GM12878 (cell line): ENCODE measurements at regions not wholly inside any gene's neighbourhood (a gene's known extent, or its start where the extent isn't known, plus 50 kb on each side); places are given as distances from the start of the nearest gene placed in this dataset.

Experiments used
- ATAC-seq: fragments of 200-7000 bp; cut with Tn5 transposase; 3 replicates; pipeline ENCODE4 v1.9.1; 2020; ENCODE audit warnings: mild to moderate bottlenecking, moderate library complexity
- BruUV-seq: library from RNA; stranded (reverse); fragments of 400-500 nt; replicated peaks from 2 replicates; lab custom pipeline; 2021; lab: Mats Ljungman, UMichigan
- CTCF ChIA-PET: fragments of 300-600 bp; sonication (Branson Sonifier 250); formaldehyde crosslinking; extraction: SDS; loops from one replicate; lab custom pipeline; 2021; ENCODE audit warnings: inconsistent platforms; lab: Yijun Ruan, JAX
- POLR2A ChIA-PET: fragments of 350-600 bp; formaldehyde crosslinking; extraction: SDS; loops from one replicate; lab custom pipeline; 2021; ENCODE audit warnings: inconsistent platforms; lab: Charles Lee
- RAD21 ChIA-PET: fragments of 300-600 bp; sonication (Branson Sonifier 250); formaldehyde crosslinking; loops from one replicate; lab custom pipeline; 2023; ENCODE audit warnings: antibody characterized with exemption; ENCODE audit not compliant: unreplicated experiment; lab: Charles Lee
- SMC1A ChIA-PET: fragments of 300-600 bp; sonication (Branson Sonifier 250); formaldehyde crosslinking; loops from one replicate; lab custom pipeline; 2023; ENCODE audit not compliant: unreplicated experiment, uncharacterized antibody; lab: Charles Lee
- DNase-seq: peaks from one replicate; pipeline ENCODE4 v3.0.0-alpha.2; 2011; ENCODE audit warnings: low read depth, low spot score
- FAIRE-seq: peaks from 3 replicates; lab custom pipeline; 2011; peaks lifted over from hg19 to GRCh38; lab: Jason Lieb, UNC
- H2AFZ ChIP-seq: 2 replicates; pipeline ENCODE4 v1.6.0; 2011; ENCODE audit warnings: low read depth, low read length, control low read depth; ENCODE audit not compliant: control insufficient read depth
- H3K27ac ChIP-seq: 2 replicates; pipeline ENCODE4 v1.5.1; 2011; ENCODE audit warnings: control low read depth; ENCODE audit not compliant: control insufficient read depth, insufficient read depth
- H3K27me3 ChIP-seq, 2 experiments: replicated peaks in 1 of 2; 2 replicates each; pipeline versions ENCODE4 v1.6.0 to v1.6.1; 2011; ENCODE audit warnings: low read length in 1 of 2; ENCODE audit not compliant: control insufficient read depth in 2 of 2, insufficient read depth in 2 of 2
- H3K36me3 ChIP-seq, 2 experiments: 2 replicates each; pipeline ENCODE4 v1.5.1; 2011; ENCODE audit warnings: low read length in 1 of 2; ENCODE audit not compliant: control insufficient read depth in 2 of 2, insufficient read depth in 2 of 2
- H3K4me1 ChIP-seq: 2 replicates; pipeline ENCODE4 v1.6.1; 2011; ENCODE audit warnings: mild to moderate bottlenecking, low read length, moderate library complexity, mixed read lengths; ENCODE audit not compliant: control insufficient read depth, insufficient read depth
- H3K4me2 ChIP-seq: 2 replicates; pipeline ENCODE4 v1.6.0; 2011; ENCODE audit warnings: control low read depth; ENCODE audit not compliant: control insufficient read depth, insufficient read depth
- H3K4me3 ChIP-seq: fragments of 200-600 bp; sonication (generic); 2 replicates; pipeline ENCODE4 v1.5.1; 2016
- H3K79me2 ChIP-seq: 2 replicates; pipeline ENCODE4 v1.6.0; 2011; ENCODE audit warnings: low read length; ENCODE audit not compliant: control insufficient read depth, insufficient read depth
- H3K9ac ChIP-seq: 2 replicates; pipeline ENCODE4 v1.8.0; 2011; ENCODE audit warnings: low read length, control low read depth, mixed read lengths; ENCODE audit not compliant: control insufficient read depth, insufficient read depth
- H3K9me3 ChIP-seq: replicated peaks from 3 replicates; pipeline ENCODE4 v1.5.1; 2011; ENCODE audit warnings: mild to moderate bottlenecking, low read length; ENCODE audit not compliant: control insufficient read depth, insufficient read depth
- H4K20me1 ChIP-seq: 2 replicates; pipeline ENCODE4 v1.6.0; 2011; ENCODE audit not compliant: control insufficient read depth, insufficient read depth
- EED ChIP-seq: sonication (generic); IDR thresholded peaks from 2 replicates; pipeline ENCODE4 v1.6.1; 2016; ENCODE audit warnings: antibody characterized with exemption, low read depth
- PML ChIP-seq: IDR thresholded peaks from 2 replicates; pipeline ENCODE4 v1.6.1; 2012; ENCODE audit warnings: low read length, inconsistent platforms
- SIN3A ChIP-seq: IDR thresholded peaks from 2 replicates; pipeline ENCODE4 v1.6.1; 2012; ENCODE audit warnings: low read depth, low read length, improper control_type of control experiment
- SIX5 ChIP-seq: IDR thresholded peaks from 2 replicates; pipeline ENCODE4 v1.6.1; 2011; ENCODE audit warnings: mild to moderate bottlenecking, low read depth, low read length, moderate library complexity; ENCODE audit not compliant: severe bottlenecking
- ZBTB40 ChIP-seq: fragments of 450-650 bp; IDR thresholded peaks from 2 replicates; pipeline ENCODE4 v1.6.1; 2016; ENCODE audit warnings: mild to moderate bottlenecking, moderate library complexity, borderline replicate concordance
- WGBS: methylation state at CpG from one replicate; pipeline ENCODE4 v1.1.6; 2016; ENCODE audit warnings: low lambda C conversion rate; ENCODE audit not compliant: insufficient replicate concordance, insufficient coverage; ENCODE audit errors: missing lambda C conversion rate; 5-methylcytosine and 5-hydroxymethylcytosine counted together
- in situ Hi-C: fragments of 300-500 bp; cut with MboI; formaldehyde crosslinking; loops from 9 replicates; pipeline ENCODE4 v1.14.3; 2018; ENCODE audit warnings: mixed read lengths
- intact Hi-C: fragments of 100-400 bp; cut with micrococcal nuclease; formaldehyde crosslinking; loops from one replicate; pipeline ENCODE4 v1.14.2; 2022; ENCODE audit not compliant: unreplicated experiment

GRCh38 chr9:68595868-68596267 lies 55.2 kb upstream of the TMEM252 start (continued):
- no peak for TF ChIP-seq ZBTB40
- TF ChIP-seq SIX5: no peak
- no peak for TF ChIP-seq PML
- no peak for TF ChIP-seq SIN3A
- TF ChIP-seq, all 136 proteins: peak for 0

GRCh38 chr9:68597362-68597997 lies 56.8 kb upstream of the TMEM252 start:
- no TSS peak for BruUV-seq
- RAD21 ChIA-PET: no interaction called here
- POLR2A ChIA-PET: no interaction called here
- H3K9me3 ChIP-seq: no peaks in the 10 kb centered on the region; the same call in 2 of the 3 replicates
- H2AFZ ChIP-seq: no peak overlapping the region
- ATAC-seq (no peak), FAIRE-seq (no peak), DNase-seq (no peak)
- CTCF ChIA-PET: interaction anchor here (0.9 to 1.7 kb wide), 5 partner anchors 14 to 418 kb away, joined by 3 read pairs; no protein-coding TSS in a partner anchor
- H3K27ac ChIP-seq: no peak overlapping the region
- H3K4me3 ChIP-seq: no peak overlapping the region
- no peaks in the 10 kb centered on the region for H4K20me1 ChIP-seq
- 0% methylated on average over 1 of the region's 1 CpG for WGBS
- H3K4me2 ChIP-seq: no peak overlapping the region
- H3K9ac ChIP-seq: no peak overlapping the region
- in situ Hi-C loops: no loop called here
- no peaks in the 10 kb centered on the region for H3K36me3 ChIP-seq
- H3K4me1 ChIP-seq: no peaks in the 10 kb centered on the region
- H3K79me2 ChIP-seq: no peaks in the 10 kb centered on the region
- H3K27me3 ChIP-seq: no peaks in the 10 kb centered on the region
- SMC1A ChIA-PET: no interaction called here
- TF ChIP-seq EED: no peak
- intact Hi-C loops: no loop called here
